ENCODE measurements at regions not wholly inside any gene's neighbourhood (a gene's known extent, or its start where the extent isn't known, plus 50 kb on each side); places are given as distances from the start of the nearest gene placed in this dataset.

- H3K4me2 ChIP-seq (ENCODE audit: low read depth, low read length): no peak overlapping the region
- 55% methylated on average over 9 of the region's 9 CpGs for WGBS (ENCODE audit: low lambda C conversion rate)
- CTCF ChIA-PET (ENCODE audit: low intra/inter-chr PET ratio, low total read pairs): no interaction called here
Observed at GRCh38 chr19:31554360-31554759, 205.1 kb upstream of the TSHZ3 start.

More at GRCh38 chr19:31554360-31554759, 205.1 kb upstream of the TSHZ3 start:
- Histone ChIP-seq H2AFZ (ENCODE audit: low read length) (no peak overlapping the region), H3K36me3 (replicated peaks in 1 of 2; ENCODE audit: control insufficient read depth in 1 of 2, insufficient read depth in 2 of 2, low read length in 2 of 2) (no peaks in the 10 kb centered on the region), H3K4me1 (ENCODE audit: insufficient read depth, low read length) (no peaks in the 10 kb centered on the region), H3K9me3 (ENCODE audit: low read length) (peaks cover 96% of the 10 kb centered on the region), H4K20me1 (ENCODE audit: insufficient read depth, low read length) (no peaks in the 10 kb centered on the region), H3K9ac (ENCODE audit: insufficient read depth, low read depth, low read length) (no peak overlapping the region), H3K4me3 (replicated peaks in 1 of 3; ENCODE audit: insufficient read depth in 1 of 3, low read depth in 2 of 3, low read length in 3 of 3) (no peak overlapping the region), H3K27me3 (ENCODE audit: control insufficient read depth in 1 of 2, insufficient read depth in 2 of 2, low read length in 2 of 2) (no peaks in the 10 kb centered on the region), H3K27ac (ENCODE audit: extremely low read length, insufficient read depth, low read length) (no peak overlapping the region), H3K79me2 (ENCODE audit: insufficient read depth, low read length) (no peaks in the 10 kb centered on the region)
- intact Hi-C loops (cut with micrococcal nuclease; ENCODE audit: unreplicated experiment) (no loop called here), in situ Hi-C loops (cut with HindIII; ENCODE audit: extremely low pct_ligation_motif_present, low pct_unique_long_range_greater_than_20kb) (no loop called here)
- BruUV-seq (replicated peaks): no TSS peak
- DNase-seq (ENCODE audit: low spot score) (no peak), FAIRE-seq (no peak), ATAC-seq (no peak)
- POLR2A ChIA-PET: no interaction called here
- TF ChIP-seq KDM5A (IDR thresholded peaks at IDR 0.05; ENCODE audit: borderline replicate concordance, low read length) (no peak), ZNF335 (CRISPR knock-in tag; IDR thresholded peaks at IDR 0.05) (no peak), TBP (CRISPR knock-in tag; IDR thresholded peaks at IDR 0.05) (no peak), ZNF318 (CRISPR knock-in tag; IDR thresholded peaks at IDR 0.05) (no peak), ARID3A (IDR thresholded peaks at IDR 0.05; ENCODE audit: low read depth, low read length) (no peak), ZSCAN21 (CRISPR knock-in tag; IDR thresholded peaks at IDR 0.05; ENCODE audit: borderline replicate concordance) (no peak), MYPOP (CRISPR knock-in tag; IDR thresholded peaks at IDR 0.05) (no peak), ZNF235 (CRISPR knock-in tag; IDR thresholded peaks at IDR 0.05; ENCODE audit: borderline replicate concordance) (no peak), ZNF629 (CRISPR knock-in tag; conservative IDR thresholded peaks at IDR 0.05) (no peak), ZBTB43 (CRISPR knock-in tag; conservative IDR thresholded peaks at IDR 0.05) (no peak), GPBP1L1 (CRISPR knock-in tag; IDR thresholded peaks at IDR 0.05) (no peak), HNRNPL (IDR thresholded peaks at IDR 0.05; ENCODE audit: low read depth, low read length) (no peak)

Measured in HepG2 (cell line).